Cardiac fibroblast (primary cell): ENCODE measurements at regions not wholly inside any gene's neighbourhood (a gene's known extent, or its start where the extent isn't known, plus 50 kb on each side); places are given as distances from the start of the nearest gene placed in this dataset.

Source experiments
- DNase-seq, 2 donors: peaks; one replicate each; pipeline versions ENCODE4 v3.0.0 to v3.0.0-alpha.2; 2010; ENCODE audit warnings: low read depth in 2 of 2
- H3K4me3 ChIP-seq, 2 donors: replicated peaks in 1 of 2; 1 replicate in 1 of 2; 2 replicates in 1 of 2; pipeline ENCODE4 v1.5.1; 2011; ENCODE audit warnings: low read depth in 2 of 2, low read length in 2 of 2, mild to moderate bottlenecking in 2 of 2, moderate library complexity in 1 of 2
- CTCF ChIP-seq: IDR thresholded peaks from one replicate; pipeline ENCODE4 v1.5.1; 2011; ENCODE audit warnings: low read depth, mild to moderate bottlenecking, low read length, inconsistent platforms

- no peak overlapping the region for H3K4me3 ChIP-seq
- DNase-seq, result no peak
- TF ChIP-seq CTCF, result no peak
Observed at GRCh38 chr7:24409431-24410024, 125.5 kb downstream of the NPY start.

GRCh38 chr7:24411226-24411625 is 127.2 kb downstream of the NPY start:
- H3K4me3 ChIP-seq, result no peak overlapping the region
- no peak for DNase-seq
- TF ChIP-seq CTCF, result no peak

GRCh38 chr7:24417526-24418120 is 133.6 kb downstream of the NPY start:
- TF ChIP-seq CTCF, result no peak
- no peak overlapping the region for H3K4me3 ChIP-seq
- no peak for DNase-seq

- peak; percentile 1 to 6 for DNase-seq
- H3K4me3 ChIP-seq, result no peak overlapping the region
- TF ChIP-seq CTCF, result no peak
Observed at GRCh38 chr7:24419077-24419476, 135.1 kb downstream of the NPY start.

GRCh38 chr7:24419511-24419910 is 135.5 kb downstream of the NPY start:
- no peak overlapping the region for H3K4me3 ChIP-seq
- no peak for DNase-seq
- TF ChIP-seq CTCF, result no peak

- no peak overlapping the region for H3K4me3 ChIP-seq
- TF ChIP-seq CTCF, result no peak
- DNase-seq, result no peak
Observed at GRCh38 chr7:24422441-24423010, 138.5 kb downstream of the NPY start.
